Caco-2 (cell line): ENCODE measurements at regions not wholly inside any gene's neighbourhood (a gene's known extent, or its start where the extent isn't known, plus 50 kb on each side); places are given as distances from the start of the nearest gene placed in this dataset.
"Not testable (repeated sequence)": the region's sequence is repeated elsewhere in the genome, so short reads cannot be mapped to it uniquely, and the experiment has no call there.

Experiments used
- BruUV-seq: library from RNA; stranded (reverse); fragments of 400-500 nt; replicated peaks from 2 replicates; lab custom pipeline; 2021; lab: Mats Ljungman, UMichigan
- CTCF ChIA-PET: fragments of 300-600 bp; sonication (Branson Sonifier 250); formaldehyde crosslinking; loops from one replicate; lab custom pipeline; 2022; ENCODE audit warnings: antibody characterized with exemption; lab: Charles Lee
- POLR2A ChIA-PET: fragments of 300-600 bp; sonication (Branson Sonifier 250); formaldehyde crosslinking; loops from one replicate; lab custom pipeline; 2022; ENCODE audit warnings: antibody characterized with exemption; lab: Charles Lee
- DNase-seq, 2 experiments: peaks; one replicate each; pipeline versions ENCODE4 v3.0.0 to v3.0.0-alpha.2; 2020 to 2022
- H3K27me3 ChIP-seq: replicated peaks from 2 replicates; pipeline ENCODE4 v1.6.0; 2011; ENCODE audit warnings: low read length; ENCODE audit not compliant: control insufficient read depth, insufficient read depth
- H3K36me3 ChIP-seq: 2 replicates; pipeline ENCODE4 v1.5.1; 2011; ENCODE audit warnings: low read length; ENCODE audit not compliant: control insufficient read depth, insufficient read depth
- H3K4me1 ChIP-seq: fragments of 250-450 bp; sonication (Bioruptor Pico); 2 replicates; pipeline ENCODE4 v1.5.1; 2020; ENCODE audit warnings: mild to moderate bottlenecking
- H3K4me3 ChIP-seq: 2 replicates; pipeline ENCODE4 v1.5.1; 2011; ENCODE audit warnings: low read depth, mild to moderate bottlenecking, control low read depth, low read length
- H3K9me3 ChIP-seq: fragments of 250-450 bp; sonication (Bioruptor Pico); 2 replicates; pipeline ENCODE4 v1.5.1; 2020; ENCODE audit warnings: mild to moderate bottlenecking, moderate library complexity
- H3K27ac Mint-ChIP-seq: one replicate; pipeline ENCODE4 v1.8.0; 2022; ENCODE audit warnings: mixed read lengths; ENCODE audit not compliant: unreplicated experiment
- H3K27me3 Mint-ChIP-seq: one replicate; pipeline ENCODE4 v1.8.0; 2022; ENCODE audit warnings: mixed read lengths; ENCODE audit not compliant: insufficient read depth, unreplicated experiment
- H3K36me3 Mint-ChIP-seq: one replicate; pipeline ENCODE4 v1.8.0; 2022; ENCODE audit warnings: mild to moderate bottlenecking, mixed read lengths; ENCODE audit not compliant: insufficient read depth, unreplicated experiment
- H3K4me1 Mint-ChIP-seq: one replicate; pipeline ENCODE4 v1.8.0; 2022; ENCODE audit warnings: low read depth, mixed read lengths; ENCODE audit not compliant: unreplicated experiment
- H3K4me3 Mint-ChIP-seq: one replicate; pipeline ENCODE4 v1.8.0; 2022; ENCODE audit warnings: mild to moderate bottlenecking, moderate library complexity, mixed read lengths; ENCODE audit not compliant: unreplicated experiment
- H3K9me3 Mint-ChIP-seq: one replicate; pipeline ENCODE4 v1.8.0; 2022; ENCODE audit warnings: mixed read lengths; ENCODE audit not compliant: unreplicated experiment
- CTCF ChIP-seq, 2 experiments: fragments of 200-600 bp in 1 of 2; IDR thresholded peaks; 1 replicate in 1 of 2; 2 replicates in 1 of 2; pipeline versions ENCODE4 v1.5.1 to v1.8.0; 2011 to 2022; ENCODE audit warnings: antibody characterized with exemption in 1 of 2, control low read depth in 1 of 2, inconsistent platforms in 1 of 2, low read depth in 1 of 2, low read length in 1 of 2, mild to moderate bottlenecking in 1 of 2, moderate library complexity in 1 of 2; ENCODE audit not compliant: insufficient read depth in 1 of 2, severe bottlenecking in 1 of 2, unreplicated experiment in 1 of 2
- intact Hi-C: fragments of 100-400 bp; cut with micrococcal nuclease; formaldehyde crosslinking; loops from one replicate; pipeline ENCODE4 v1.10.0; 2022; ENCODE audit not compliant: unreplicated experiment

DNA sequence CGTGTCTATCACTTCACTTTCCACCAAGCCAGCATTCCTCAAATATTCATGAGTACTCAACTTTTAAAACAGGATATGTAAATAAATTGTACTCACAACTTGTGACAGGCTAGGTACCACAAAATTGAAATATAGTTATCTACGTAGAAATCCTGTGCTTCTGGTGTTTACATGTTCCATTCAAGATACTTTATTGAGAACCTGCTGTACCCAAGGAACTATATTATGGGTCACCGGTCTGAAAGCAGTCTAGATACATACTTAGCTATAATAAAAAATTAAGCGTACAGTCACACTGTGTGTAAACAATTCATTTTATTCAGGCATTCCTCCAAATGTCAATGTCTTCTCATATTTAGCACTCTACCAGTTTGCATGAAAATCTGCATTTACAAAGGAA is 482.2 kb upstream of the SOX9 start:
- H3K36me3 Mint-ChIP-seq = no peaks in the 10 kb centered on the region
- no peaks in the 10 kb centered on the region for H3K9me3 Mint-ChIP-seq
- intact Hi-C loops = no loop called here
- Histone ChIP-seq H3K36me3 (no peaks in the 10 kb centered on the region), H3K4me3 (no peak overlapping the region), H3K9me3 (no peaks in the 10 kb centered on the region), H3K4me1 (peaks cover 6% of the 10 kb centered on the region; the same call in 1 of the 2 replicates), H3K27me3 (no peaks in the 10 kb centered on the region)
- TF ChIP-seq CTCF (IDR thresholded peaks at IDR 0.05; ENCODE audit: insufficient read depth in 1 of 2, low read depth in 1 of 2, low read length in 1 of 2, severe bottlenecking in 1 of 2, unreplicated experiment in 1 of 2) = no peak
- no peak overlapping the region for H3K27ac Mint-ChIP-seq
- POLR2A ChIA-PET = no interaction called here
- no peaks in the 10 kb centered on the region for H3K4me1 Mint-ChIP-seq
- no peak for DNase-seq
- no TSS peak for BruUV-seq
- CTCF ChIA-PET = no interaction called here
- H3K27me3 Mint-ChIP-seq = peaks cover 6% of the 10 kb centered on the region
- no peak overlapping the region for H3K4me3 Mint-ChIP-seq

DNA sequence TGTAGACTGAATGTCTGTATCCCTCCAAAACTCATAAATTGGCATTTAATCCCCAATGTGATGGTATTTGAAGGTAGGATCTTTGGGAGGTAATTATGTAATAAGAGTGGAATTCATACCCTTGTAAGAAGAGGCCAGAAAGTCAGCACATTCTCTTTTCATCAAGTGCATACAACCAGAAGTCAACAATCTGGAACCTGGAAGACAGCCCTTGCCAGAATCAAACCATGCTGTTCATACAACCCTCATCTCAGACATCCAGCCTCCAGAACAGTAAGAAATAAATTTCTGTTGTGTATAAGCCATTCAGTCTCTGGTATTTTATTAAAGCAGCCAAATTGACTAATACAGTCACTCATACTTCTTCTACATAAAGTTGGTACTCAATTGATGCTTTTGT is 481.0 kb upstream of the SOX9 start:
- Mint-ChIP-seq H3K4me3 (no peak overlapping the region), H3K9me3 (no peaks in the 10 kb centered on the region), H3K4me1 (no peaks in the 10 kb centered on the region), H3K27me3 (peaks cover 6% of the 10 kb centered on the region), H3K36me3 (no peaks in the 10 kb centered on the region), H3K27ac (no peak overlapping the region)
- no peaks in the 10 kb centered on the region for H3K9me3 ChIP-seq
- intact Hi-C loops = no loop called here
- ChIA-PET CTCF (no interaction called here), POLR2A (no interaction called here)
- no peak for TF ChIP-seq CTCF (IDR thresholded peaks at IDR 0.05; ENCODE audit: insufficient read depth in 1 of 2, low read depth in 1 of 2, low read length in 1 of 2, severe bottlenecking in 1 of 2, unreplicated experiment in 1 of 2)
- H3K27me3 ChIP-seq = no peaks in the 10 kb centered on the region
- H3K4me1 ChIP-seq = no peaks in the 10 kb centered on the region
- no peak overlapping the region for H3K4me3 ChIP-seq
- H3K36me3 ChIP-seq = no peaks in the 10 kb centered on the region
- no TSS peak for BruUV-seq
- no peak for DNase-seq

DNA sequence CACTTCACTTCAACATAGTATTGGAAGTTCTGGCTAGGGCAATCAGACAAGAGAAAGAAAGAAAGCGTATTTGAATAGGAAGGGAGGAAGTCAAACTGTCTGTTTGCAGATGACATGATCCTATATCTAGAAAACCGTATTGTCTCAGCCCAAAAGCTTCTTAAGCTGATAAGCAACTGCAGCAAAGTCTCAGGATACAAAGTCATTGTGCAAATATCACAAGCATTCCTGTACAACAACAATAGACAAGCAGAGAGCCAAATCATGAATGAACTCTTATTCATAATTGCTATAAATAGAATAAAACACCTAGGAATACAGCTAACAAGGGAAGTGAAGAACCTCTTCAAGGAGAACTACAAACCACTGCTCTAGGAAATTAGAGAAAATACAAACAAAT is 473.9 kb upstream of the SOX9 start:
- H3K4me3 ChIP-seq, BruUV-seq, H3K4me3 Mint-ChIP-seq, intact Hi-C loops, H3K27me3 Mint-ChIP-seq, CTCF ChIA-PET, H3K9me3 ChIP-seq, DNase-seq, POLR2A ChIA-PET, H3K36me3 ChIP-seq, H3K27me3 ChIP-seq, H3K4me1 ChIP-seq, H3K27ac Mint-ChIP-seq, H3K36me3 Mint-ChIP-seq, H3K4me1 Mint-ChIP-seq: not testable (repeated sequence)
- peaks cover 13% of the 10 kb centered on the region for H3K9me3 Mint-ChIP-seq

- CTCF ChIA-PET, BruUV-seq, H3K27me3 Mint-ChIP-seq, H3K36me3 Mint-ChIP-seq, H3K4me1 ChIP-seq, H3K36me3 ChIP-seq, DNase-seq, H3K27me3 ChIP-seq, H3K4me1 Mint-ChIP-seq, intact Hi-C loops, POLR2A ChIA-PET, H3K4me3 Mint-ChIP-seq, H3K27ac Mint-ChIP-seq, H3K9me3 ChIP-seq, H3K4me3 ChIP-seq: not testable (repeated sequence)
- H3K9me3 Mint-ChIP-seq = peaks cover 13% of the 10 kb centered on the region
Measured at GRCh38 chr17:71648342-71648741, 472.5 kb upstream of the SOX9 start.
